ENCODE measurements at regions not wholly inside any gene's neighbourhood (a gene's known extent, or its start where the extent isn't known, plus 50 kb on each side); places are given as distances from the start of the nearest gene placed in this dataset.

DNA sequence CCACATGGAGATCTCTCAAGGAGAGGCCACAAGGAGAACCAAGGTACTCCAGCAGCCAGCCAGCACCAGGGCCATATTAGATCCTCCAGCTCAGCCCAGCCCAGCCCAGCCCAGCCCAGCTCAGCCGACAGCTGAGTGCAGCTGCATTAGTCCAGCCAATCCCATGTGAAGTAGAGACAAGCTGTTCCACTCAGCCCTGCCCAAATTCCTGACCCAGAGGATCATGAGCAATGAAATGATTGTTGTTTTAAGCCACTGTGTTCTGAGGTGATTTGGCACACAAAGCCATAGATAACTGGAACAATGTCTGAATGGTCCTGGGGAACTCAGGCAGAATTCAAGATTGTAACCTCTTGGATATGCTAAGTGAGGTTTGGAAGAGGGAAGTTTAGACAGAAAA lies 59.5 kb upstream of the BMP2 start:
- TF ChIP-seq, protein P1, sequence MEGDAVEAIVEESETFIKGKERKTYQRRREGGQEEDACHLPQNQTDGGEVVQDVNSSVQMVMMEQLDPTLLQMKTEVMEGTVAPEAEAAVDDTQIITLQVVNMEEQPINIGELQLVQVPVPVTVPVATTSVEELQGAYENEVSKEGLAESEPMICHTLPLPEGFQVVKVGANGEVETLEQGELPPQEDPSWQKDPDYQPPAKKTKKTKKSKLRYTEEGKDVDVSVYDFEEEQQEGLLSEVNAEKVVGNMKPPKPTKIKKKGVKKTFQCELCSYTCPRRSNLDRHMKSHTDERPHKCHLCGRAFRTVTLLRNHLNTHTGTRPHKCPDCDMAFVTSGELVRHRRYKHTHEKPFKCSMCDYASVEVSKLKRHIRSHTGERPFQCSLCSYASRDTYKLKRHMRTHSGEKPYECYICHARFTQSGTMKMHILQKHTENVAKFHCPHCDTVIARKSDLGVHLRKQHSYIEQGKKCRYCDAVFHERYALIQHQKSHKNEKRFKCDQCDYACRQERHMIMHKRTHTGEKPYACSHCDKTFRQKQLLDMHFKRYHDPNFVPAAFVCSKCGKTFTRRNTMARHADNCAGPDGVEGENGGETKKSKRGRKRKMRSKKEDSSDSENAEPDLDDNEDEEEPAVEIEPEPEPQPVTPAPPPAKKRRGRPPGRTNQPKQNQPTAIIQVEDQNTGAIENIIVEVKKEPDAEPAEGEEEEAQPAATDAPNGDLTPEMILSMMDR (IDR thresholded peaks at IDR 0.05; ENCODE audit: unreplicated experiment) = no peak
- Mint-ChIP-seq H3K36me3 (ENCODE audit: insufficient read depth, unreplicated experiment) (no peaks in the 10 kb centered on the region), H3K27ac (ENCODE audit: low read depth, unreplicated experiment) (peak overlapping the region; percentile 85), H3K4me1 (ENCODE audit: insufficient read depth, unreplicated experiment) (peaks cover 67% of the 10 kb centered on the region), H3K4me3 (ENCODE audit: unreplicated experiment) (peak overlapping the region; percentile 29), H3K27me3 (ENCODE audit: insufficient read depth, unreplicated experiment) (no peaks in the 10 kb centered on the region), H3K9me3 (ENCODE audit: unreplicated experiment) (no peaks in the 10 kb centered on the region)
- intact Hi-C loops (cut with micrococcal nuclease) = no loop called here
- ChIA-PET CTCF (interaction anchor here (0.7 to 2.8 kb wide), 18 partner anchors 10 to 285 kb away, joined by 3 to 25 read pairs (median 6); no protein-coding TSS in a partner anchor), POLR2A (interaction anchor here (0.7 to 5.3 kb wide), 20 partner anchors 10 to 270 kb away, joined by 3 to 63 read pairs (median 5); partner anchors contain the start of gene BMP2)
- no TSS peak for BruUV-seq (replicated peaks)
- peak; percentile 83 for DNase-seq (ENCODE audit: unreplicated experiment)

DNA sequence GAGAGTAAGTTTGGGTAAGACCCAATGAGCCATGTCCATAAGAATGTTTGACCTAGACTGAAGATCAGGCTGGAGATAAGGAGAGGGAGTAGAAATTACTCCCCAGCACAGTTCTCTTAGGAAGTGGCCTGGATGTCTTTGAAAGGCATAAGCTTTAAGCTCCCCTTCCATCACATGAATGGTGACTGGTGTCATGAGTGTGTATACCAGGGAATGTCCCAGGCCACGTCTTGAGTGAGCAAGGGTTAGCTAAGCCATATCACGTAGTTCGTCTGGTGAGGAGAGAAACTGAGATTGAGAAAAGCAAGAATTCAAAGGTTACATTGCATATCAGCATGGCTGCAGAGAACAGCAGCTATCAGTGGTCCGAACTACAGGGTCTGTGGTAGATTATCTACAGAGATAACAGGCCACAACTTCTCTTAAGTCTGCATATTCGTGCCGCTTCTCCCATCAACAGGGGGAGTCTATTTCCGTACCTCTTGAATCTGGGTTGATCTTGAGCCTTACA lies 60.1 kb upstream of the BMP2 start:
- H3K4me1 Mint-ChIP-seq (ENCODE audit: insufficient read depth, unreplicated experiment) = peaks cover 67% of the 10 kb centered on the region
- CTCF ChIA-PET = interaction anchor here (0.6 to 2.7 kb wide), 20 partner anchors 9 to 1681 kb away, joined by 3 to 25 read pairs (median 4); partner anchors contain the start of gene FERMT1
- BruUV-seq (replicated peaks) = TSS peak; percentile 25

DNA sequence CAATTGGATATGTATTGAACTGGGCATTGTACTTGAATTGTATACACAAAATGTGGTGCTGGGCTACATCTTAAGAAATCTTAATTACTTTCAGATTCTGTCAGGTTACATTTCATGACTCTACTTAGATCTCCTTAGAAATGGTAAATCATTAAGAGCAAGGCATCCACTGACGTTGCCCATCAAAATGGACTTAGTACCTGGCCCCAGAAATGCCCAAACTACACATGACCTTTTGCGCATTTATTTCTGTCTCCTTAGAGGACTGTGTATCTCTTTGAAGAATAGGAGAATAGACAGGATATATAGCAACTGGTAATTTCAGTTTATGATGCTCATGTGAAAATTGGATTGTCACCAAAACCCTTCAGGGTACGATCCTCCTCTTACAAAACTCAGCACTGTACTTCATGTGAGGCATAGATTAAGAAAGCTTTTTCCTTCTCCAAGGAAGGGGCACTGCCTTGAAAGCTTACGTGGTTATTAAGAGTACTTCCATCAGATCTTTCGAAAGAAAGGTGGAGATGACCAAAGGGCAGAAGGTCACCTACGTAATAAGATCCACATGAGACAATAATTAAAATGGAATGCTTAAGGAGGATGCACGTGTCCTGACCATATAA lies 61.4 kb upstream of the BMP2 start:
- Mint-ChIP-seq H3K27ac (ENCODE audit: low read depth, unreplicated experiment) (peak overlapping the region; percentile 85), H3K36me3 (ENCODE audit: insufficient read depth, unreplicated experiment) (no peaks in the 10 kb centered on the region), H3K9me3 (ENCODE audit: unreplicated experiment) (no peaks in the 10 kb centered on the region), H3K4me1 (ENCODE audit: insufficient read depth, unreplicated experiment) (peaks cover 68% of the 10 kb centered on the region), H3K4me3 (ENCODE audit: unreplicated experiment) (no peak overlapping the region), H3K27me3 (ENCODE audit: insufficient read depth, unreplicated experiment) (no peaks in the 10 kb centered on the region)
- TF ChIP-seq, protein P1 (IDR thresholded peaks at IDR 0.05; ENCODE audit: unreplicated experiment) = no peak
- POLR2A ChIA-PET = interaction anchor here (0.7 to 5.3 kb wide), 4 partner anchors 9 to 115 kb away, joined by 3 to 63 read pairs (median 4); no protein-coding TSS in a partner anchor
- BruUV-seq (replicated peaks) = no TSS peak
- peak; percentile 76 for DNase-seq (ENCODE audit: unreplicated experiment)
- intact Hi-C loops (cut with micrococcal nuclease) = no loop called here
- CTCF ChIA-PET = interaction anchor here (0.6 to 1.5 kb wide), 5 partner anchors 124 to 869 kb away, joined by 3 to 5 read pairs (median 3); no protein-coding TSS in a partner anchor

More for the DNA sequence above, 60.1 kb upstream of the BMP2 start:
- Mint-ChIP-seq H3K9me3 (ENCODE audit: unreplicated experiment) (no peaks in the 10 kb centered on the region), H3K36me3 (ENCODE audit: insufficient read depth, unreplicated experiment) (no peaks in the 10 kb centered on the region), H3K27me3 (ENCODE audit: insufficient read depth, unreplicated experiment) (no peaks in the 10 kb centered on the region), H3K4me3 (ENCODE audit: unreplicated experiment) (no peak overlapping the region), H3K27ac (ENCODE audit: low read depth, unreplicated experiment) (peak overlapping the region; percentile 85)
- intact Hi-C loops (cut with micrococcal nuclease) = no loop called here
- no peak for DNase-seq (ENCODE audit: unreplicated experiment)
- TF ChIP-seq, protein P1 (IDR thresholded peaks at IDR 0.05; ENCODE audit: unreplicated experiment) = no peak
- POLR2A ChIA-PET = interaction anchor here (0.6 to 5.3 kb wide), 15 partner anchors 10 to 1569 kb away, joined by 3 to 63 read pairs (median 6); no protein-coding TSS in a partner anchor

DNA sequence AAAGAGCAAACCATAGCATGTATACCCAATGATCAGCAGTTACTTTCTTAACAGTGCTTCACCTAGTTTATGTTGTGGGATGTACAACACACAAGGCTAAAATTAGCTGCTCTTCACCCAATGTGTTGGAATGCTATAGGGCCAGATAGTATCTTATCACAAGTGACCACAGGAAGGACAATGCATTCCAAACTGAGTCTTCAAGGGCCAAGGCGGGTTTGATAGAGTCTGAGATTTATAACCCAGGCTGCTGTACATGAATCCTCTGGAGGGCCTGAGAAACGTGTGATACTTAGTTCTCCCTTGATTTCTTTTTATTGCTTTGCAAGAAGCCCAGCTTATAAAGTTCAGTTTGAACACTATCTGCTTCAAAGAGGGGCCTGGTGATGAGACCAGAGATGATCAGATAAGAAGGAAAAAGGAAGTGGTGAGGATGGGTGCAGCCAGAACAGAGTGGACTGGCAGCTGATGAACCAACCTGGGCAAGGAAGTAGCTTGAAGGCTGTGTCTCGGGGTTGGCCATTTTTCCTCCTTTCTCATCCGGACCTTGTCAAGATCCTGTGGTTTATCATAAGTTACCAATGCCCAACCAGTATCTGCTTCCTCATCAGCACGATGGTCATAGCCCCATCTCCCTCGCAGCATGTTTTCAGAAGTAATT lies 62.2 kb upstream of the BMP2 start:
- POLR2A ChIA-PET = interaction anchor here (0.6 to 5.3 kb wide), 8 partner anchors 18 to 168 kb away, joined by 3 to 63 read pairs (median 4); no protein-coding TSS in a partner anchor
- H3K4me3 Mint-ChIP-seq (ENCODE audit: unreplicated experiment) = no peak overlapping the region
- no peaks in the 10 kb centered on the region for H3K27me3 Mint-ChIP-seq (ENCODE audit: insufficient read depth, unreplicated experiment)
- no peaks in the 10 kb centered on the region for H3K36me3 Mint-ChIP-seq (ENCODE audit: insufficient read depth, unreplicated experiment)
- peaks cover 68% of the 10 kb centered on the region for H3K4me1 Mint-ChIP-seq (ENCODE audit: insufficient read depth, unreplicated experiment)
- intact Hi-C loops (cut with micrococcal nuclease) = no loop called here
- TF ChIP-seq, protein P1 (IDR thresholded peaks at IDR 0.05; ENCODE audit: unreplicated experiment) = no peak
- CTCF ChIA-PET = interaction anchor here (0.5 to 2.1 kb wide), 12 partner anchors 10 to 1734 kb away, joined by 3 to 8 read pairs (median 4); no protein-coding TSS in a partner anchor
- H3K27ac Mint-ChIP-seq (ENCODE audit: low read depth, unreplicated experiment) = no peak overlapping the region
- no peak for DNase-seq (ENCODE audit: unreplicated experiment)
- H3K9me3 Mint-ChIP-seq (ENCODE audit: unreplicated experiment) = no peaks in the 10 kb centered on the region
- no TSS peak for BruUV-seq (replicated peaks)
